IMR-90 (cell line): ENCODE measurements at regions not wholly inside any gene's neighbourhood (a gene's known extent, or its start where the extent isn't known, plus 50 kb on each side); places are given as distances from the start of the nearest gene placed in this dataset.

Experiments used
- ATAC-seq: fragments of 200-7000 bp; cut with Tn5 transposase; 2 replicates; pipeline ENCODE4 v1.9.1; 2020; ENCODE audit warnings: low read depth, mild to moderate bottlenecking, moderate library complexity
- BruUV-seq: library from RNA; stranded (reverse); fragments of 400-500 nt; replicated peaks from 2 replicates; lab custom pipeline; 2021; lab: Mats Ljungman, UMichigan
- CTCF ChIA-PET: fragments of 300-600 bp; formaldehyde crosslinking; extraction: SDS; loops from one replicate; lab custom pipeline; 2021; ENCODE audit warnings: antibody characterized with exemption; lab: Yijun Ruan, JAX
- POLR2A ChIA-PET: fragments of 300-600 bp; sonication (Branson Sonifier 250); formaldehyde crosslinking; loops from one replicate; lab custom pipeline; 2022; ENCODE audit warnings: antibody characterized with exemption; ENCODE audit not compliant: unreplicated experiment; lab: Charles Lee
- DNase-seq: peaks from one replicate; pipeline ENCODE4 v3.0.0; 2013
- H2AFZ ChIP-seq: replicated peaks from 2 replicates; pipeline ENCODE3; 2013; ENCODE audit warnings: low read length, mild to moderate bottlenecking; ENCODE audit not compliant: poor library complexity
- H2AK5ac ChIP-seq: 2 replicates; pipeline ENCODE4 v1.6.1; 2013; ENCODE audit warnings: low read depth, low read length, inconsistent platforms
- H2AK9ac ChIP-seq: replicated peaks from 2 replicates; pipeline ENCODE3; 2013; ENCODE audit warnings: mild to moderate bottlenecking, low read depth, low read length, moderate library complexity; ENCODE audit not compliant: poor library complexity
- H2BK120ac ChIP-seq: 2 replicates; pipeline ENCODE4 v1.6.1; 2013; ENCODE audit warnings: low read depth, low read length, inconsistent platforms
- H2BK15ac ChIP-seq: 3 replicates; pipeline ENCODE4 v1.6.1; 2013; ENCODE audit warnings: low read depth, low read length, inconsistent platforms
- H2BK20ac ChIP-seq: 2 replicates; pipeline ENCODE4 v1.6.1; 2013; ENCODE audit warnings: low read depth, mild to moderate bottlenecking, inconsistent platforms, low read length, moderate library complexity
- H2BK5ac ChIP-seq: 2 replicates; pipeline ENCODE4 v1.6.1; 2013; ENCODE audit warnings: mild to moderate bottlenecking, low read depth, low read length, inconsistent platforms; ENCODE audit not compliant: poor library complexity, severe bottlenecking
- H3K14ac ChIP-seq: replicated peaks from 2 replicates; pipeline ENCODE4 v1.6.1; 2013; ENCODE audit warnings: low read depth, low read length, inconsistent platforms
- H3K18ac ChIP-seq: 2 replicates; pipeline ENCODE4 v1.6.1; 2013; ENCODE audit warnings: low read depth, low read length, control low read depth
- H3K23ac ChIP-seq: 2 replicates; pipeline ENCODE4 v1.6.1; 2013; ENCODE audit warnings: low read depth, low read length, inconsistent platforms
- H3K27ac ChIP-seq: 2 replicates; pipeline ENCODE4 v1.5.1; 2013; ENCODE audit warnings: mild to moderate bottlenecking, control low read depth, low read length; ENCODE audit not compliant: insufficient read depth
- H3K27me3 ChIP-seq: 2 replicates; pipeline ENCODE4 v1.6.1; 2013; ENCODE audit warnings: low read length; ENCODE audit not compliant: control insufficient read depth, insufficient read depth
- H3K36me3 ChIP-seq: 2 replicates; pipeline ENCODE4 v1.6.1; 2013; ENCODE audit warnings: low read length, mixed read lengths; ENCODE audit not compliant: control insufficient read depth, insufficient read depth
- H3K4ac ChIP-seq: 2 replicates; pipeline ENCODE4 v1.6.1; 2013; ENCODE audit warnings: low read depth, low read length, inconsistent platforms
- H3K4me1 ChIP-seq: 2 replicates; pipeline ENCODE4 v1.6.1; 2013; ENCODE audit warnings: low read length, mixed read lengths; ENCODE audit not compliant: control insufficient read depth, insufficient read depth
- H3K4me2 ChIP-seq: 2 replicates; pipeline ENCODE4 v1.6.1; 2013; ENCODE audit warnings: low read depth, mild to moderate bottlenecking, control low read depth, low read length, moderate library complexity
- H3K4me3 ChIP-seq: 2 replicates; pipeline ENCODE4 v1.5.1; 2013; ENCODE audit warnings: low read depth, mild to moderate bottlenecking, control low read depth, low read length, moderate library complexity; ENCODE audit not compliant: insufficient read depth
- H3K56ac ChIP-seq: 2 replicates; pipeline ENCODE4 v1.6.1; 2013; ENCODE audit warnings: low read length, inconsistent platforms; ENCODE audit not compliant: insufficient read depth; ENCODE audit errors: extremely low read depth
- H3K79me1 ChIP-seq, 2 experiments: 2 replicates each; pipeline ENCODE4 v1.6.1; 2013; ENCODE audit warnings: low read length in 2 of 2, inconsistent platforms in 1 of 2, low read depth in 1 of 2
- H3K9ac ChIP-seq: 2 replicates; pipeline ENCODE4 v1.6.1; 2013; ENCODE audit warnings: low read depth, low read length, control low read depth
- H3K9me1 ChIP-seq: 2 replicates; pipeline ENCODE4 v1.6.1; 2013; ENCODE audit warnings: low read length, inconsistent platforms; ENCODE audit not compliant: insufficient read depth
- H3K9me3 ChIP-seq: 2 replicates; pipeline ENCODE4 v1.6.1; 2013; ENCODE audit warnings: low read length; ENCODE audit not compliant: control insufficient read depth, insufficient read depth
- H4K20me1 ChIP-seq: 2 replicates; pipeline ENCODE4 v1.6.1; 2013; ENCODE audit warnings: low read length, inconsistent platforms; ENCODE audit not compliant: insufficient read depth
- H4K5ac ChIP-seq: 2 replicates; pipeline ENCODE4 v1.6.1; 2013; ENCODE audit warnings: mild to moderate bottlenecking, low read depth, low read length, control low read depth
- H4K8ac ChIP-seq, 2 experiments: 2 replicates each; pipeline ENCODE4 v1.6.1; 2013; ENCODE audit warnings: low read depth in 2 of 2, low read length in 2 of 2, control low read depth in 1 of 2, inconsistent platforms in 1 of 2
- H4K91ac ChIP-seq: 2 replicates; pipeline ENCODE4 v1.6.1; 2013; ENCODE audit warnings: low read depth, low read length, inconsistent platforms; ENCODE audit not compliant: insufficient read depth
- CEBPB ChIP-seq: IDR thresholded peaks from 2 replicates; pipeline ENCODE4 v1.6.1; 2012; ENCODE audit warnings: low read depth, low read length, improper control_type of control experiment
- CHD1 ChIP-seq: IDR thresholded peaks from 2 replicates; pipeline ENCODE4 v1.6.1; 2012; ENCODE audit warnings: low read depth, low read length, improper control_type of control experiment
- FOS ChIP-seq: fragments of 150-350 bp; IDR thresholded peaks from 2 replicates; pipeline ENCODE4 v1.6.1; 2016; ENCODE audit warnings: low read depth, low read length
- MAFK ChIP-seq: IDR thresholded peaks from 2 replicates; pipeline ENCODE4 v1.6.1; 2012; ENCODE audit warnings: low read depth, low read length, improper control_type of control experiment
- POLR2A ChIP-seq: IDR thresholded peaks from 2 replicates; pipeline ENCODE4 v1.6.1; 2012; ENCODE audit warnings: mild to moderate bottlenecking, low read depth, low read length
- RAD21 ChIP-seq: IDR thresholded peaks from 2 replicates; pipeline ENCODE4 v1.6.1; 2012; ENCODE audit warnings: low read length, improper control_type of control experiment
- WGBS, 2 experiments: methylation state at CpG; one replicate each; pipeline versions ENCODE4 v1.1.5 to v1.1.7; 2013; ENCODE audit warnings: missing lambda C conversion rate in 2 of 2; ENCODE audit not compliant: insufficient read length in 1 of 2; ENCODE audit errors: extremely low coverage in 2 of 2; 5-methylcytosine and 5-hydroxymethylcytosine counted together
- dilution Hi-C: fragments of 300-500 bp; cut with HindIII; formaldehyde crosslinking; loops from one replicate; pipeline ENCODE4 v1.14.3; 2018; ENCODE audit warnings: low sequenced_read_pairs; ENCODE audit not compliant: unreplicated experiment
- in situ Hi-C: fragments of 300-500 bp; cut with MboI; formaldehyde crosslinking; loops from 3 replicates; pipeline ENCODE4 v1.14.3; 2019; ENCODE audit warnings: low sequenced_read_pairs, inconsistent platforms, mixed read lengths
- intact Hi-C: fragments of 100-400 bp; cut with micrococcal nuclease; formaldehyde crosslinking; loops from 2 replicates; pipeline ENCODE4 v1.10.0; 2022
- TF ChIP-seq, protein P1 (sequence below): fragments of 150-350 bp; IDR thresholded peaks from 2 replicates; pipeline ENCODE4 v1.6.1; 2017; ENCODE audit warnings: mild to moderate bottlenecking, antibody characterized with exemption, low read length, low read depth

DNA sequence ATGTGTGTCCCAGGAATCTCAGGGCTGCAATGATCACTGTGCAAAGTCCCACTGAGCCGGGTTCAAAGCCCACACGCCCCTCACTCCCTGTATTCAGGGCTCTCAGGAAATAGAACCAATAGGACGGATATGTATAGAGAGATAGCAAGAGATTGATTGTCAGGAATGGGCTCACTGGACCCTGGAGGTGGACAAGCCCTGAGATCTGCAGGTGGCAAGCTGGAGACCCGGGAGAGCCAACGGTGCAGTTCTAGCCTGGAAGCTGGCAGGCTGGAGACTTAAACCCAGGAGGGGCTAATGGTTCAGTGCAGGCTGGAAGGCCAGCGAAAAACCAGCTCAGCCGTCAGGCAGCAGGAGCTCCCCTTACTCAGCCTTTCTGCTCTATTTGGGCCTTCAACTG lies 52.8 kb upstream of the ADRA2C start:
- Histone ChIP-seq H4K20me1 (no peaks in the 10 kb centered on the region; the same call in 1 of the 2 replicates), H3K36me3 (no peaks in the 10 kb centered on the region), H3K23ac (no peak overlapping the region), H2AFZ (no peak overlapping the region), H3K18ac (no peak overlapping the region), H2BK5ac (no peak overlapping the region), H3K27ac (no peak overlapping the region), H4K5ac (no peak overlapping the region), H3K4ac (no peak overlapping the region), H2AK5ac (no peak overlapping the region), H2BK20ac (no peak overlapping the region), H3K79me1 (no peaks in the 10 kb centered on the region), H3K27me3 (peaks cover 17% of the 10 kb centered on the region), H3K9me1 (peaks cover 3% of the 10 kb centered on the region; the same call in 1 of the 2 replicates), H2BK15ac (no peak overlapping the region), H3K14ac (no peak overlapping the region), H2BK120ac (no peak overlapping the region), H3K56ac (no peak overlapping the region), H3K4me2 (no peak overlapping the region), H4K91ac (no peak overlapping the region), H3K4me1 (no peaks in the 10 kb centered on the region), H2AK9ac (no peak overlapping the region), H3K9ac (no peak overlapping the region), H3K4me3 (no peak overlapping the region), H4K8ac (no peak overlapping the region), H3K9me3 (peaks cover 5% of the 10 kb centered on the region)
- ChIA-PET CTCF (no interaction called here), POLR2A (no interaction called here)
- TF ChIP-seq POLR2A (no peak), FOS (no peak), CHD1 (no peak), CEBPB (no peak), MAFK (no peak), RAD21 (no peak)
- TF ChIP-seq, protein P1, sequence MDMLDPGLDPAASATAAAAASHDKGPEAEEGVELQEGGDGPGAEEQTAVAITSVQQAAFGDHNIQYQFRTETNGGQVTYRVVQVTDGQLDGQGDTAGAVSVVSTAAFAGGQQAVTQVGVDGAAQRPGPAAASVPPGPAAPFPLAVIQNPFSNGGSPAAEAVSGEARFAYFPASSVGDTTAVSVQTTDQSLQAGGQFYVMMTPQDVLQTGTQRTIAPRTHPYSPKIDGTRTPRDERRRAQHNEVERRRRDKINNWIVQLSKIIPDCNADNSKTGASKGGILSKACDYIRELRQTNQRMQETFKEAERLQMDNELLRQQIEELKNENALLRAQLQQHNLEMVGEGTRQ, result no peak
- DNase-seq (no peak), ATAC-seq (no peak)
- BruUV-seq, result no TSS peak
- in situ Hi-C loops, result no loop called here
- intact Hi-C loops, result no loop called here
- WGBS, 2 experiments, result 74% methylated on average over 4 of the region's 7 CpGs; no CpG with 5 or more reads in 1 of the 2 experiments
- dilution Hi-C loops, result no loop called here
